ENCODE measurements at regions not wholly inside any gene's neighbourhood (a gene's known extent, or its start where the extent isn't known, plus 50 kb on each side); places are given as distances from the start of the nearest gene placed in this dataset.

DNA sequence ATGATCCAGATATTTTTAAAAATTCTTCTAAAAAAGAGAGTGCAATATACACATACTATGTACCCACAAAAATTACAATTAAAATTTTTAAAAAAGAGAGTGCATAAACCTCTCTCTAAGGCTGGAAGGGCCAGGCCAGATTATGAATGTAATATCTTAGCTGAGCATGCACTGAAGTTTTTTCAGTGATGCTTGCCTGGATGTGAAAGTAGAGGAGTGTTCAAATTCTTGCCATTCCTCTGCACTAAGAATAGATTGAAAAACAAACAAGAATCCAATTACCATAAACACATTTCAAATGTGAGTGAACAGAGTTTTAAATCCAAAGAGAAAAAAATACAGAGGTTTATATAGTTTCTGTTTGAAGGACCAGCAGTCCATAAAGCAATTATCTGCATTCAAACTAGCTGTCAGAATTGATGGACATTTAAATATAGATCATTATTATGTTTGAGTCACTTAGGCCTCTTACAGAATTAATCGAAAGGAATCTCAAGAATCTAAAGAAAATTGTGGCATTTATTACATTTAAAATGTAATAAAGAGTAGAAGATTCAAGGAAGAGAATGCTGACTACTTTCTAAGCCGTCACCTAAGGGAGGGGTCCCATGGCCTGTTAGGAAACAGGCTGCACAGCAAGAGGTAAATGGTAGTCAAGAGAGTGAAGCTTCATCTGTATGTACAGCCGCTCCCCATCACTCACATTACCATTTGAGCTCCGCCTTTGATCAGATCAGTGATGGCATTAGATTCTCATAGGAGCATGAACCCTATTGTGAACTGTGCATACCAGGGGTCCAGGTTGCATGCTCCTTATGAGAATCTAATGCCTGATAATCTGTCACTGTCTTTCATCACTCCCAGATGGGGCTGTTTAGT, 159.3 kb upstream of the MDFIC2 start:
- TF ChIP-seq, protein P1, sequence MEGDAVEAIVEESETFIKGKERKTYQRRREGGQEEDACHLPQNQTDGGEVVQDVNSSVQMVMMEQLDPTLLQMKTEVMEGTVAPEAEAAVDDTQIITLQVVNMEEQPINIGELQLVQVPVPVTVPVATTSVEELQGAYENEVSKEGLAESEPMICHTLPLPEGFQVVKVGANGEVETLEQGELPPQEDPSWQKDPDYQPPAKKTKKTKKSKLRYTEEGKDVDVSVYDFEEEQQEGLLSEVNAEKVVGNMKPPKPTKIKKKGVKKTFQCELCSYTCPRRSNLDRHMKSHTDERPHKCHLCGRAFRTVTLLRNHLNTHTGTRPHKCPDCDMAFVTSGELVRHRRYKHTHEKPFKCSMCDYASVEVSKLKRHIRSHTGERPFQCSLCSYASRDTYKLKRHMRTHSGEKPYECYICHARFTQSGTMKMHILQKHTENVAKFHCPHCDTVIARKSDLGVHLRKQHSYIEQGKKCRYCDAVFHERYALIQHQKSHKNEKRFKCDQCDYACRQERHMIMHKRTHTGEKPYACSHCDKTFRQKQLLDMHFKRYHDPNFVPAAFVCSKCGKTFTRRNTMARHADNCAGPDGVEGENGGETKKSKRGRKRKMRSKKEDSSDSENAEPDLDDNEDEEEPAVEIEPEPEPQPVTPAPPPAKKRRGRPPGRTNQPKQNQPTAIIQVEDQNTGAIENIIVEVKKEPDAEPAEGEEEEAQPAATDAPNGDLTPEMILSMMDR (optimal IDR thresholded peaks at IDR 0.05 in 1 of 3, IDR thresholded peaks at IDR 0.05 in 1 of 3, conservative IDR thresholded peaks at IDR 0.05 in 1 of 3; ENCODE audit: extremely low read depth in 1 of 3, insufficient read depth in 2 of 3, low read length in 3 of 3): no peak
- no peak for TF ChIP-seq EZH2 (IDR thresholded peaks at IDR 0.05; ENCODE audit: low read length)
